BLaER1 treated with 17β-estradiol and CSF1 and Interleukin-3, amounts not matched to agents 10 nM and 100 nM (cell line): ENCODE measurements at regions not wholly inside any gene's neighbourhood (a gene's known extent, or its start where the extent isn't known, plus 50 kb on each side); places are given as distances from the start of the nearest gene placed in this dataset.

Experiments
- H3K27ac ChIP-seq, 11 experiments: shearing (Covaris generic); formaldehyde crosslinking; 2 replicates each; pipeline ENCODE4 v1.8.1; 2022
- H3K27me3 ChIP-seq, 11 experiments: shearing (Covaris generic); formaldehyde crosslinking; 2 replicates each; pipeline ENCODE4 v1.8.1; 2022
- H3K36me3 ChIP-seq, 11 experiments: shearing (Covaris generic); formaldehyde crosslinking; 2 replicates each; pipeline ENCODE4 v1.8.1; 2022
- H3K4me1 ChIP-seq, 10 experiments: shearing (Covaris generic); formaldehyde crosslinking; 2 replicates each; pipeline ENCODE4 v1.8.1; 2022
- H3K4me2 ChIP-seq, 11 experiments: shearing (Covaris generic); formaldehyde crosslinking; 2 replicates each; pipeline ENCODE4 v1.8.1; 2022
- H3K4me3 ChIP-seq, 10 experiments: shearing (Covaris generic); formaldehyde crosslinking; 2 replicates each; pipeline ENCODE4 v1.8.1; 2022
- H3K9ac ChIP-seq, 11 experiments: shearing (Covaris generic); formaldehyde crosslinking; 2 replicates each; pipeline ENCODE4 v1.8.1; 2022
- H3K9me3 ChIP-seq, 11 experiments: shearing (Covaris generic); formaldehyde crosslinking; replicated peaks in 1 of 11; 2 replicates each; pipeline ENCODE4 v1.8.1; 2022
- H4K20me1 ChIP-seq, 11 experiments: shearing (Covaris generic); formaldehyde crosslinking; 2 replicates each; pipeline ENCODE4 v1.8.1; 2022
- Cebpa-rat ChIP-seq, 11 experiments: shearing (Covaris generic); IDR thresholded peaks; 2 replicates each; pipeline ENCODE4 v1.8.1; 2022

DNA sequence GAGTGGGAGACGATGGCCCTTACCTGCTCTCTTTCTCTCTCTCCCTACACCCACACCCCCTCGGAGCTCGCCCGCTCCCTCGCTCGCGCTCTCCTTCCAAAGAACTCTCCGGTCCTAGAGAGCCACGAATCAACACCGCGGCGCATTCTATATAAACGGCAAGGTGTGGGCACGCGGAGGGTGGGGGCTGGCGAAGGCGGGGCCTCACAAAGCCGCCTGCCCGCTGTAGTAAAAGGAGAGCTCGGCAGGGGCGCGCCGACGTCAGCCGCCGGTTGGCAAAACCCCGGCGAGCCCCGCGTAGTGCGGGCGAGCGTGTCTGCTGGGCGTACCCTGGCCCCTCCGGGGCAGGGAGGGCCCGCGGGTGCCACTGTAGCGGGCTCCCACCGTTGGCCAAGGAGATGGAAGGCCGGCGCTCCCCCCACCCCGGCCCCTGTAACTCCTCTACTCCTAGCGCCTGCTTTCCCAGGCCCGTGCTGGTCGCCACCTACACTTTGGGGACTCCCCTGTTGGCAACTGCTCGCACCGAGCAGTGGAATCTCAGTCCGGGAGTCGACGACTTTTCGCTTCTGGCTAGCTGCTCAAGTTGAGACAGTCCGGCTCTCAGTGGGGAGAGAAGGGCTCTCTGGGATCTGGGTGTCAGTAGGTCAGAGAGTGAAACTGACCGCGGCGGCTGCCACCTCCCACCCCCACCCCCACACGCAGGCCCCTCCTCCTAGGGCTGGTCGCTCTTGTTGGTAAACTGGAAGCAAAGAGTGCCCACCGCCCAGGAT, 325.5 kb upstream of the F9 start:
- H3K4me3 ChIP-seq: peak overlapping the region; percentile 57 to 71 (median 66)
- H3K36me3 ChIP-seq: no peaks in the 10 kb centered on the region
- H3K4me2 ChIP-seq: peak overlapping the region; percentile 72 to 89 (median 85)
- no peak for TF ChIP-seq Cebpa-rat (IDR thresholded peaks at IDR 0.05)
- H4K20me1 ChIP-seq: peaks cover 0 to 5% (median 0%) of the 10 kb centered on the region in 11 experiments; a peak in 3 of 22 replicates
- peaks cover 0 to 24% (median 9%) of the 10 kb centered on the region in 11 experiments; a peak in 13 of 22 replicates for H3K9me3 ChIP-seq
- peaks cover 65 to 87% (median 78%) of the 10 kb centered on the region in 11 experiments for H3K27me3 ChIP-seq
- peak overlapping the region; percentile 60 to 84 (median 75); a peak in 21 of 22 replicates for H3K9ac ChIP-seq
- H3K27ac ChIP-seq: peak overlapping the region in 10 of 11 experiments; percentile 2 to 78 (median 68); a peak in 20 of 22 replicates
- H3K4me1 ChIP-seq: no peaks in the 10 kb centered on the region

DNA sequence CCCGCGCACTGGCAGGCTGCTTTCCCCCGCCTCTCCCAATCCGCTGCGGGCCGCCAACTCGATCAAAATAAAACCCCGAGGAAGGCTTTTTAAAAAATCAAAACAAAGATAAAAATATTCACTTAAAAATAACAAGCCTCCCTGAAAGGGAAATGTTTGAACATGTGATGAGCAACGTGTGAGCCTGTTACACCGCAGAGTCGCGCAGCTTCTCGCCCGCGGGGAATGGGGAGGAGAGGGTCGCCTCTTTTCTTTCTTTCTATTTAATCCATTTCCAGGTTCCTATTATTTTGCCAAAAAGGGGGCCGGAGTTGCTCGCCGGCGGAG, 326.0 kb upstream of the F9 start:
- Histone ChIP-seq H4K20me1 (peaks cover 0 to 5% (median 0%) of the 10 kb centered on the region in 11 experiments; a peak in 3 of 22 replicates), H3K9ac (peak overlapping the region; percentile 60 to 84 (median 75)), H3K4me2 (peak overlapping the region; percentile 72 to 89 (median 85)), H3K4me3 (peak overlapping the region; percentile 57 to 71 (median 66)), H3K4me1 (no peaks in the 10 kb centered on the region), H3K9me3 (peaks cover 0 to 24% (median 9%) of the 10 kb centered on the region in 11 experiments; a peak in 13 of 22 replicates), H3K27ac (peak overlapping the region in 10 of 11 experiments; percentile 2 to 78 (median 68); a peak in 20 of 22 replicates), H3K27me3 (peaks cover 65 to 87% (median 78%) of the 10 kb centered on the region in 11 experiments), H3K36me3 (no peaks in the 10 kb centered on the region)
- TF ChIP-seq Cebpa-rat (IDR thresholded peaks at IDR 0.05): no peak

DNA sequence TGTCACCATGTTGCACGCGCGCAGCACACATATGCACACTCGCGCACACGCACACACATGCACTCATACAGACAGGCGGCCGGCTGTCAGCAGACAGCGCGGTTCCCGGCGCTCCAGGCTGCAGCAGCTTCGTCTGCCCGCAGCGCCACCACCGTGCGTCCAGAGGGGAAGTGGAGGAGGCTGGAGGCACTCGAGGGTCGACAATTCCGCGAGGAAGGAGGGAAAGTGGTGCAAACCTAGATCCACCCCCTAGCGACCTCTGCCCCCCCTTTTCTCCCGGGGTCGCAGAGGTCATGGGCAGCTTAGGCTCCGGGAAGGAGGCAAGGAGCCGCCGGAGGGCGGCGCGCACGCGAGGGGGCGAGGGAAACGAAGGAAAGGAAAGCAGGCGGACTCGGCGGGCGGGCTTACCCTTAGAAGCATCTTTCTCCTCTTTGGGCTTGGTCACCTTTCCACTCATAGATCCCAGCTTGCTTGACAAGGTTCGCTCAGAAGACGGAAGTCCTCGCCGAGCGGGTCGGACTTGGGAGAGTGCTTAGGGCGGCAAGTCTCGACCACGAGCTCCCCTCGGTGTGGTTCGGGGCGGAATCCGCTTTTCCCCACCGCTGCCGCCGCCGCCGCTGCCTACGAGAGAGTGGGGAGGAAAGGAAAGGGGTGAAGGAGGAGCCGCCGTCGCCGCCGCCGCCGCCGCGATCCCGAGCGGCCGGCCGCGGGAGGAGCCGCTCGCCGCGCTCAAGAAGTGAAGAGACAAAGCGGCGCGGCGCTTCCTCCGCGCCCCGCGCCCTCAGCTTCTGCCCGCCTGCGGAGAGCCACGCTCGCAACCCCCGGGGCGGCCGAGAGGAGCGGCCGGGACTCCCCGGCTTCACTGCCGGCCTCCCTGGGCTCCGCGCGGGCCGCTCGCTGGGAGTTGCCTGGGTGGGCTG, 326.6 kb upstream of the F9 start:
- peaks cover 0 to 24% (median 9%) of the 10 kb centered on the region in 11 experiments; a peak in 13 of 22 replicates for H3K9me3 ChIP-seq
- no peak for TF ChIP-seq Cebpa-rat (IDR thresholded peaks at IDR 0.05)
- peak overlapping the region in 10 of 11 experiments; percentile 2 to 78 (median 68); a peak in 20 of 22 replicates for H3K27ac ChIP-seq
- no peaks in the 10 kb centered on the region for H3K4me1 ChIP-seq
- H3K27me3 ChIP-seq: peaks cover 65 to 87% (median 77%) of the 10 kb centered on the region in 11 experiments
- H3K4me2 ChIP-seq: peak overlapping the region; percentile 72 to 89 (median 85)
- peak overlapping the region; percentile 57 to 71 (median 66) for H3K4me3 ChIP-seq
- H4K20me1 ChIP-seq: peaks cover 0 to 5% (median 0%) of the 10 kb centered on the region in 11 experiments; a peak in 3 of 22 replicates
- H3K9ac ChIP-seq: peak overlapping the region; percentile 60 to 84 (median 75)
- no peaks in the 10 kb centered on the region for H3K36me3 ChIP-seq

DNA sequence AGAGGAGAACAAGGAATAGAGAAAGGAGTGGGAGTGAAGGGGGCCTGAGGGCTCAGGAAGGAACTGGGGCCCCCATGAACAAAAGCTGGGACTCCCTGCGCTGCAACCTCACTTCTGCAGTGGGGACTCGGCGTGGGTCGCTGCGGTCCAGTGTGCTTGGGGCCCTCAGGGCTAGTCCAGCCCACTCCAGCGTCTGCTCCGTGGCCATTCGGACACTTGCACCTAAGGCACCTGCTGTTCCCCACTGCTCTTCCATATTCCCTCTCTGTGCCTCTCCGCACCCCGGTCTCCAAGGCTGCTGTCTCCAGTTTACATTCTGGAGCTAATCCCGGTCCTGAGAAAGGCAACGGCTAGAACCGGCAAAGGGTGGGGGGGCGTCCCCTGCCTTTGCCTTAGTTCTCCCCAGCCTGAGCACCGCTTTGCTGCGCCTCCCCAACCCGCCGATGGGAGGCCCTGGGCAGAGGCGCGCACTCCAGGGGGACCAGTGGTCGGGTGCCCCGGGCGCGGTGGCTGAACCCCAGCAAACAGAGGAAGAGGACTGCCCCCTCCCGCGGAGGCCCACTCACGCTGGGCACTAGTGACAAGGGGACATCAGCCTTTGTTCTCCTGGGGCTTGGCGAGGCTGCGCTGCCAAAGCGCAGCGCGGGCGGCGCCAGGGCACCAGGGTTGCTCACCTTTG, 327.7 kb upstream of the F9 start:
- no peak overlapping the region for H3K4me3 ChIP-seq
- H3K36me3 ChIP-seq: no peaks in the 10 kb centered on the region
- H3K9ac ChIP-seq: no peak overlapping the region
- H3K4me1 ChIP-seq: no peaks in the 10 kb centered on the region
- peaks cover 0 to 5% (median 0%) of the 10 kb centered on the region in 11 experiments; a peak in 3 of 22 replicates for H4K20me1 ChIP-seq
- peaks cover 0 to 24% (median 9%) of the 10 kb centered on the region in 11 experiments; a peak in 13 of 22 replicates for H3K9me3 ChIP-seq
- no peak for TF ChIP-seq Cebpa-rat (IDR thresholded peaks at IDR 0.05)
- H3K27ac ChIP-seq: no peak overlapping the region
- H3K27me3 ChIP-seq: peaks cover 65 to 87% (median 74%) of the 10 kb centered on the region in 11 experiments
- no peak overlapping the region for H3K4me2 ChIP-seq

DNA sequence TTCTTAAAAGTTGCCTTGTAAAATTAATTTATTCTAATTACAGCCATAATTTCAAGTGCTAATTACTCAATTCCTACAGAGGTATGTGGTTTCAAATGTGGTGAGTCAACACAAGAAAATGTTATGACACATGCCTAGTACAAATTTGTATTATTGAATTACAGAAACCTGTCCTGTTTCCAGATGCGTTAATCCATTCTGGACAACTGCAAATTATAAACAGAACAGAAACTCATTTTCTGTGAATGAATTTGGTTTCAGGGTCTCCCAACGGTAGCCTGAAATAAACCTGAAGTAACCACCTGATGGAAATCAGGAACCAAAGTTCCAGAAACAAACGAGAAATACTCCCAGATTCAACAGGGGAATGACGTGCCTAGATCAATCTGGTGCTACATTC, 328.6 kb upstream of the F9 start:
- peaks cover 0 to 5% (median 0%) of the 10 kb centered on the region in 11 experiments; a peak in 3 of 22 replicates for H4K20me1 ChIP-seq
- no peak overlapping the region for H3K9ac ChIP-seq
- no peaks in the 10 kb centered on the region for H3K4me1 ChIP-seq
- H3K4me2 ChIP-seq: no peak overlapping the region
- H3K27me3 ChIP-seq: peaks cover 63 to 87% (median 74%) of the 10 kb centered on the region in 11 experiments
- no peak overlapping the region for H3K27ac ChIP-seq
- H3K36me3 ChIP-seq: no peaks in the 10 kb centered on the region
- no peak for TF ChIP-seq Cebpa-rat (IDR thresholded peaks at IDR 0.05)
- peaks cover 0 to 24% (median 9%) of the 10 kb centered on the region in 11 experiments; a peak in 13 of 22 replicates for H3K9me3 ChIP-seq
- H3K4me3 ChIP-seq: no peak overlapping the region

DNA sequence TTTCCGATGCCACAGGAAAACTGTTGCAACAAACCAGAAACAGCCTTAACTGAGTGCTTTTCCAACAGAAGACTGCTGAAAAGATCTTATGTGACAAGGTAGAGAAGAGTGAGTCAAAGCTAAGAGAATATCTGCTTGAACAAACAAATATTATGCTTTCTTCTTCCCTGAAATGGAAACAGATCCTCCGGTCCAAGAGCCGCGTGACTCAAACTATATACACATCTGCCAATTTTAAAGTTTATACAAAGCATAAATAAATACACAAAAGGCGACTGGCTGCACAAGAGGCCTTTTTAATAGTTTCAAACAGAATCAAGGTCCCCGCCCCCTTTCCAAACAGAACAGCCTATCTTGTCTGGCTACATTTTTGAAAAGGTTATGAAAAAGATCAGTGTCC, 329.7 kb upstream of the F9 start:
- no peaks in the 10 kb centered on the region for H3K36me3 ChIP-seq
- H3K4me3 ChIP-seq: no peak overlapping the region
- no peaks in the 10 kb centered on the region for H3K4me1 ChIP-seq
- no peak overlapping the region for H3K9ac ChIP-seq
- TF ChIP-seq Cebpa-rat (IDR thresholded peaks at IDR 0.05): no peak
- H3K27me3 ChIP-seq: peaks cover 69 to 89% (median 76%) of the 10 kb centered on the region in 11 experiments
- H3K4me2 ChIP-seq: no peak overlapping the region
- peaks cover 0 to 5% (median 0%) of the 10 kb centered on the region in 11 experiments; a peak in 3 of 22 replicates for H4K20me1 ChIP-seq
- peaks cover 0 to 24% (median 9%) of the 10 kb centered on the region in 11 experiments; a peak in 13 of 22 replicates for H3K9me3 ChIP-seq
- H3K27ac ChIP-seq: no peak overlapping the region

DNA sequence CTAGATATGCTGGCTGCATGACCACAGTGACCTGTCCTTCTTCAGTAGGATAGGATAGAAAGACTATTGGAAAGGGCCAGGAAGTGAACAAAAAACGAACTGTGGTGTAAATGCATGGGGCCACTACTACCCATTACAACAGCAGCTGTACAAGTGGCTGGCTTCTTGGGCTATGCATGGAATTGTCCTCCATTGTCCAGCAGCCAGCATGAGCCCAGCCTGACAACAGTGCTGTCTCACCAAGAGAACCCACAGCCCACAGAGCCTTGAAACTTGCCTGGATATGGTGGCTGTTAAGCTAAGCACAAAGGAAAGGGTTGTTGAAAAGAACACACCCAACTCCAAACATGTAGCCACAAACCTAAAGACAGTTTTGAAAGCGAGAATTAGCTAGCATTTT, 330.2 kb upstream of the F9 start:
- Histone ChIP-seq H3K4me2 (no peak overlapping the region), H3K9ac (no peak overlapping the region), H3K4me1 (no peaks in the 10 kb centered on the region), H3K9me3 (peaks cover 0 to 24% (median 9%) of the 10 kb centered on the region in 11 experiments; a peak in 13 of 22 replicates), H4K20me1 (peaks cover 0 to 5% (median 0%) of the 10 kb centered on the region in 11 experiments; a peak in 3 of 22 replicates), H3K27me3 (peaks cover 73 to 94% (median 79%) of the 10 kb centered on the region in 11 experiments), H3K27ac (no peak overlapping the region), H3K36me3 (no peaks in the 10 kb centered on the region), H3K4me3 (no peak overlapping the region)
- TF ChIP-seq Cebpa-rat (IDR thresholded peaks at IDR 0.05): no peak

DNA sequence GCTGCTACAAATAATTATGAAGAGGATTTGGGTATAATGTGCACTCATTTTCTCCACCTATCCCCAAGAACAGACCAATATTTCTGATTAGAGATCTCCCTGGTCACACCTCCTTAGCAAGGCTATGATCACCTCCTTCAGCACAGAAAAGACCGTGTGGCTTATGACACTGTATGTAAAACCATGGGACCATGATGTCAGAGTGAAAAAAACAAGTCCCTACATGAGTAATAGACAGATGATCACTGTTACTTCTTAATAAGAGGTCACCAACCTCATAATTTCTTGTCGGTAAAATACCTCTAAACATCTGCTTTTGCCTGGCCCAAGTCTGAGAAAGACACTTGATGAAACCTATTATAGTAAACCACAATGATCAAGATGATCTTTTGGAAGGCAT, 330.6 kb upstream of the F9 start:
- no peaks in the 10 kb centered on the region for H3K36me3 ChIP-seq
- H3K27me3 ChIP-seq: peaks cover 78 to 94% (median 83%) of the 10 kb centered on the region in 11 experiments
- peaks cover 0 to 5% (median 0%) of the 10 kb centered on the region in 11 experiments; a peak in 4 of 22 replicates for H4K20me1 ChIP-seq
- no peak overlapping the region for H3K9ac ChIP-seq
- no peak overlapping the region for H3K4me3 ChIP-seq
- peaks cover 0 to 24% (median 11%) of the 10 kb centered on the region in 11 experiments; a peak in 15 of 22 replicates for H3K9me3 ChIP-seq
- TF ChIP-seq Cebpa-rat (IDR thresholded peaks at IDR 0.05): no peak
- H3K27ac ChIP-seq: no peak overlapping the region
- H3K4me2 ChIP-seq: no peak overlapping the region
- no peaks in the 10 kb centered on the region for H3K4me1 ChIP-seq
